ENCODE measurements at regions not wholly inside any gene's neighbourhood (a gene's known extent, or its start where the extent isn't known, plus 50 kb on each side); places are given as distances from the start of the nearest gene placed in this dataset.

DNA sequence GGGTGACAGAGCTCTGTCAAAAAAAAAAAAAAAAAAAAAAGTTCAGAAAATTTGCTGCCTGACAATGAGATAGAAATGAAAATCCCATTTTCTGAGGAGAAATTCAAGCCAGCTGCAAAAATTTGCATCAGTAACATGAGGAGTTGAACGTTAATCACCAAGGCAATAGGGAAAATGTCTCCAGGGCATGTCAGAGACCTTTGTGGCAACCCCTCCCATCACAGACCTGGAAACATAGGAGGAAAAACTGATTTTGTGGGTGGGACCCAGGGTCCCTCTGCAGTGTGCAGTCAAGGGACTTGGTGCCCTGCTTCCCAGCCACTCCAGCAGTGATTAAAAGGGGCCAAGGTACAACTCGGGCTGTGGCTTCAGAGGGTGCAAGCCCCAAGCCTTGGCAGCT, 615.4 kb downstream of the RWDD3 start:
- intact Hi-C loops (cut with DNase I), result no loop called here
- Histone ChIP-seq H3K27ac (replicated peaks in 1 of 4) (no peak overlapping the region), H3K4me3 (no peak overlapping the region), H3K27me3 (no peaks in the 10 kb centered on the region), H3K36me3 (no peaks in the 10 kb centered on the region), H3K4me1 (no peaks in the 10 kb centered on the region), H3K9me3 (no peaks in the 10 kb centered on the region)
- no peak for DNase-seq (ENCODE audit: extremely low spot score)
- 89% methylated on average over 2 of the region's 2 CpGs for WGBS
- TF ChIP-seq POLR2AphosphoS5 (IDR thresholded peaks at IDR 0.05) (no peak), POLR2A (IDR thresholded peaks at IDR 0.05; ENCODE audit: low read depth) (no peak), EP300 (IDR thresholded peaks at IDR 0.05) (no peak)
- TF ChIP-seq, protein P1, sequence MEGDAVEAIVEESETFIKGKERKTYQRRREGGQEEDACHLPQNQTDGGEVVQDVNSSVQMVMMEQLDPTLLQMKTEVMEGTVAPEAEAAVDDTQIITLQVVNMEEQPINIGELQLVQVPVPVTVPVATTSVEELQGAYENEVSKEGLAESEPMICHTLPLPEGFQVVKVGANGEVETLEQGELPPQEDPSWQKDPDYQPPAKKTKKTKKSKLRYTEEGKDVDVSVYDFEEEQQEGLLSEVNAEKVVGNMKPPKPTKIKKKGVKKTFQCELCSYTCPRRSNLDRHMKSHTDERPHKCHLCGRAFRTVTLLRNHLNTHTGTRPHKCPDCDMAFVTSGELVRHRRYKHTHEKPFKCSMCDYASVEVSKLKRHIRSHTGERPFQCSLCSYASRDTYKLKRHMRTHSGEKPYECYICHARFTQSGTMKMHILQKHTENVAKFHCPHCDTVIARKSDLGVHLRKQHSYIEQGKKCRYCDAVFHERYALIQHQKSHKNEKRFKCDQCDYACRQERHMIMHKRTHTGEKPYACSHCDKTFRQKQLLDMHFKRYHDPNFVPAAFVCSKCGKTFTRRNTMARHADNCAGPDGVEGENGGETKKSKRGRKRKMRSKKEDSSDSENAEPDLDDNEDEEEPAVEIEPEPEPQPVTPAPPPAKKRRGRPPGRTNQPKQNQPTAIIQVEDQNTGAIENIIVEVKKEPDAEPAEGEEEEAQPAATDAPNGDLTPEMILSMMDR (IDR thresholded peaks at IDR 0.05), result no peak

DNA sequence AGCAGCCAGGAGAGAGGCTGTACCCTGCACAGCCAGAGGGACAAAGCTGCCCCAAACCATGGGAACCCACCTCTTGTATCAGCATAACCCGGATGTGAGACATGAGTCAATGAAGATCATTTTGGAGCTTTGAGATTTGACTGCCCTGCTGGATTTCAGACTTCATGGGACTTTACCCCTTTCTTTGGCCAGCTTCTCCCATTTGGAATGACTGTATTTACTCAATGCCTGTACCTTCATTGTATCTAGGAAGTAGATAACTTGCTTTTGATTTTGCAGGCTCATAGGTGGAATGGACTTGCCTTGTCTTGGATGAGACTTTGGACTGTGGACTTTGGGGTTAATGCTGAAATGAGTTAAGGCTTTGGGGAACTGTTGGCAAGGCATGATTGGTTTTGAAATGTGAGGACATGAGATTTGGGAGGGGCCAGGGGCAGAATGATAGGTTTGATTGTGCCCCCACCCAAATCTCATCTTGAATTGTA, 616.2 kb downstream of the RWDD3 start:
- Histone ChIP-seq H3K27me3 (no peaks in the 10 kb centered on the region), H3K4me1 (no peaks in the 10 kb centered on the region), H3K27ac (replicated peaks in 1 of 4) (no peak overlapping the region), H3K9me3 (no peaks in the 10 kb centered on the region), H3K4me3 (no peak overlapping the region), H3K36me3 (no peaks in the 10 kb centered on the region)
- intact Hi-C loops (cut with DNase I), result no loop called here
- 100% methylated on average over 1 of the region's 1 CpG for WGBS
- TF ChIP-seq EP300 (IDR thresholded peaks at IDR 0.05), result no peak
- TF ChIP-seq POLR2AphosphoS5 (IDR thresholded peaks at IDR 0.05), result no peak
- TF ChIP-seq, protein P1 (IDR thresholded peaks at IDR 0.05), result no peak
- TF ChIP-seq POLR2A (IDR thresholded peaks at IDR 0.05; ENCODE audit: low read depth), result no peak
- DNase-seq (ENCODE audit: extremely low spot score), result no peak

DNA sequence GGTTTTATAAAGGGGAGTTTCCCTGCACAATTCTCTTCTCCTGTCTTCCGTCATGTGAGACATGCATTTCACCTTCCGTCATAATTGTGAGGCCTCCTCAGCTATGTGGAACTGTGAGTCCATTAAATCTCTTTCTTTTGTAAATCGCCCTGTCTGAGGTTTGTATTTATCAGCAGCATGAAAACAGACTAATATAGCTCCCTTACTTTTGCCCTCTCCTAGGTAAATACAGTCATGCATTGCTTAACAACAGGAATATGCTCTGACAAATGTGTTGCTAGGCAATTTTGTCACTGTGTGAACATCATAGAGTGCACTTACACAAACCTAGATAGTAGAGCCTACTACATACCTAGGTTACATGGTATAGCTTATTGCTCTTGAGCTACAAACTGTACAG, 616.8 kb downstream of the RWDD3 start:
- H3K4me3 ChIP-seq, result no peak overlapping the region
- no peaks in the 10 kb centered on the region for H3K4me1 ChIP-seq
- DNase-seq (ENCODE audit: extremely low spot score), result no peak
- TF ChIP-seq EP300 (IDR thresholded peaks at IDR 0.05) (no peak), POLR2AphosphoS5 (IDR thresholded peaks at IDR 0.05) (no peak), POLR2A (IDR thresholded peaks at IDR 0.05; ENCODE audit: low read depth) (no peak)
- TF ChIP-seq, protein P1 (IDR thresholded peaks at IDR 0.05), result no peak
- no peaks in the 10 kb centered on the region for H3K36me3 ChIP-seq
- no peaks in the 10 kb centered on the region for H3K27me3 ChIP-seq
- H3K27ac ChIP-seq (replicated peaks in 1 of 4), result no peak overlapping the region
- WGBS, result 88% methylated on average over 3 of the region's 3 CpGs
- no peaks in the 10 kb centered on the region for H3K9me3 ChIP-seq
- intact Hi-C loops (cut with DNase I), result no loop called here

- Histone ChIP-seq H3K4me3 (no peak overlapping the region), H3K4me1 (no peaks in the 10 kb centered on the region), H3K27me3 (no peaks in the 10 kb centered on the region), H3K27ac (replicated peaks in 1 of 4) (no peak overlapping the region), H3K9me3 (no peaks in the 10 kb centered on the region), H3K36me3 (no peaks in the 10 kb centered on the region)
- DNase-seq (ENCODE audit: extremely low spot score), result no peak
- WGBS, result 87% methylated on average over 2 of the region's 7 CpGs
- TF ChIP-seq POLR2A (IDR thresholded peaks at IDR 0.05; ENCODE audit: low read depth) (no peak), EP300 (IDR thresholded peaks at IDR 0.05) (no peak), POLR2AphosphoS5 (IDR thresholded peaks at IDR 0.05) (no peak)
- TF ChIP-seq, protein P1 (IDR thresholded peaks at IDR 0.05), result no peak
- intact Hi-C loops (cut with DNase I), result no loop called here
These were observed 618.6 kb downstream of the RWDD3 start for GRCh38 chr1:95852483-95853070.

DNA sequence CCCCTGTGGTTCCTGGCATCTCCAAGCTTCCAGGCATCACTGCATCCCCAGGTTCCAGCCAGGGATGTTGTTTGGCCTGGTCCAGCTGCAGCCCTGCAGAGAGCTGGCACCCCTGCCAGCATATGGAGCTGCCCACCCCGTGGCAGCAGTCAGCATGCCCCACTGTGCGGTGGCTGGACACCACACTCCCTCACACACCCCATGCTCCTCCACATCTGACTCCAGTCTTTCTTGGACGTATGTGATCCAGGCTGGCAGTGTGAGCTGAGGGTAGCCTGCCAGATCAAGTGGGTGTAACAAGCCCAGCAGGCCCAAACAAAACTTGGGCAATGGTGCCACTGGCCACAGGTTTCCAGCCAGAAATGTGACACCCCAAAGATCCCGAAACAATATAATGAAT, 620.4 kb downstream of the RWDD3 start:
- DNase-seq (ENCODE audit: extremely low spot score), result no peak
- H3K27me3 ChIP-seq, result no peaks in the 10 kb centered on the region
- H3K36me3 ChIP-seq, result no peaks in the 10 kb centered on the region
- no peak overlapping the region for H3K4me3 ChIP-seq
- TF ChIP-seq, protein P1 (IDR thresholded peaks at IDR 0.05), result no peak
- TF ChIP-seq POLR2AphosphoS5 (IDR thresholded peaks at IDR 0.05), result no peak
- no peak for TF ChIP-seq POLR2A (IDR thresholded peaks at IDR 0.05; ENCODE audit: low read depth)
- TF ChIP-seq EP300 (IDR thresholded peaks at IDR 0.05), result no peak
- H3K9me3 ChIP-seq, result no peaks in the 10 kb centered on the region
- intact Hi-C loops (cut with DNase I), result no loop called here
- H3K4me1 ChIP-seq, result no peaks in the 10 kb centered on the region
- 83% methylated on average over 4 of the region's 4 CpGs for WGBS
- H3K27ac ChIP-seq (replicated peaks in 1 of 4), result no peak overlapping the region
